ENCODE measurements at regions not wholly inside any gene's neighbourhood (a gene's known extent, or its start where the extent isn't known, plus 50 kb on each side); places are given as distances from the start of the nearest gene placed in this dataset.
A peak's percentile ranks its signal among the peaks of the same experiment; 100 is the strongest.

GRCh38 chr6:119484598-119484997, 135.0 kb upstream of the MAN1A1 start:
- Histone ChIP-seq H3K4me3 (ENCODE audit: control insufficient read depth in 2 of 3, extremely low read depth in 1 of 3, insufficient read depth in 2 of 3, low read depth in 1 of 3, low read length in 3 of 3) (no peak overlapping the region), H4K20me1 (ENCODE audit: control insufficient read depth, extremely low read depth, insufficient read depth, low read length) (no peaks in the 10 kb centered on the region), H2AFZ (ENCODE audit: control insufficient read depth, low read length) (no peak overlapping the region), H3K9me3 (ENCODE audit: control insufficient read depth, low read depth, low read length) (no peaks in the 10 kb centered on the region), H3K4me1 (ENCODE audit: control insufficient read depth, extremely low read depth, insufficient read depth, low read length) (peaks cover 9% of the 10 kb centered on the region), H3K79me2 (ENCODE audit: control insufficient read depth, insufficient read depth, low read length) (no peaks in the 10 kb centered on the region), H3K9me1 (ENCODE audit: control insufficient read depth, extremely low read depth, insufficient read depth, low read length) (no peaks in the 10 kb centered on the region), H3K27ac (ENCODE audit: control insufficient read depth, insufficient read depth, low read length) (no peak overlapping the region), H3K36me3 (ENCODE audit: control insufficient read depth in 2 of 2, extremely low read depth in 1 of 2, insufficient read depth in 2 of 2, low read length in 2 of 2) (no peaks in the 10 kb centered on the region), H3K9ac (ENCODE audit: control insufficient read depth, extremely low read depth, insufficient read depth, low read length) (no peak overlapping the region), H3K4me2 (ENCODE audit: control insufficient read depth, extremely low read depth, insufficient read depth, low read depth, low read length) (peak overlapping the region; percentile 23), H3K27me3 (ENCODE audit: control insufficient read depth, extremely low read depth, insufficient read depth, low read length) (no peaks in the 10 kb centered on the region)
- dilution Hi-C loops (cut with MboI; ENCODE audit: extremely low pct_ligation_motif_present, low sequenced_read_pairs), result no loop called here
- FAIRE-seq (peak; percentile 96), DNase-seq (ENCODE audit: low read depth, low spot score) (peak; percentile 77)
- no peak for TF ChIP-seq CTCF (optimal IDR thresholded peaks at IDR 0.05 in 1 of 3, IDR thresholded peaks at IDR 0.05 in 1 of 3, conservative IDR thresholded peaks at IDR 0.05 in 1 of 3; ENCODE audit: extremely low read depth in 1 of 3, insufficient read depth in 2 of 3, low read length in 3 of 3)
- no peak for TF ChIP-seq EZH2 (IDR thresholded peaks at IDR 0.05; ENCODE audit: low read length)

GRCh38 chr6:119483908-119484307, 134.3 kb upstream of the MAN1A1 start:
- no peak for DNase-seq (ENCODE audit: low read depth, low spot score)
- H3K9me3 ChIP-seq (ENCODE audit: control insufficient read depth, low read depth, low read length), result no peaks in the 10 kb centered on the region
- no peak overlapping the region for H3K4me2 ChIP-seq (ENCODE audit: control insufficient read depth, extremely low read depth, insufficient read depth, low read depth, low read length)
- H3K9me1 ChIP-seq (ENCODE audit: control insufficient read depth, extremely low read depth, insufficient read depth, low read length), result no peaks in the 10 kb centered on the region
- H3K4me1 ChIP-seq (ENCODE audit: control insufficient read depth, extremely low read depth, insufficient read depth, low read length), result peaks cover 9% of the 10 kb centered on the region
- no peaks in the 10 kb centered on the region for H3K36me3 ChIP-seq (ENCODE audit: control insufficient read depth in 2 of 2, extremely low read depth in 1 of 2, insufficient read depth in 2 of 2, low read length in 2 of 2)
- H4K20me1 ChIP-seq (ENCODE audit: control insufficient read depth, extremely low read depth, insufficient read depth, low read length), result no peaks in the 10 kb centered on the region
- no peaks in the 10 kb centered on the region for H3K79me2 ChIP-seq (ENCODE audit: control insufficient read depth, insufficient read depth, low read length)
- TF ChIP-seq EZH2 (IDR thresholded peaks at IDR 0.05; ENCODE audit: low read length), result no peak
- no peak for TF ChIP-seq CTCF (optimal IDR thresholded peaks at IDR 0.05 in 1 of 3, IDR thresholded peaks at IDR 0.05 in 1 of 3, conservative IDR thresholded peaks at IDR 0.05 in 1 of 3; ENCODE audit: extremely low read depth in 1 of 3, insufficient read depth in 2 of 3, low read length in 3 of 3)
- H3K4me3 ChIP-seq (ENCODE audit: control insufficient read depth in 2 of 3, extremely low read depth in 1 of 3, insufficient read depth in 2 of 3, low read depth in 1 of 3, low read length in 3 of 3), result no peak overlapping the region
- H3K27me3 ChIP-seq (ENCODE audit: control insufficient read depth, extremely low read depth, insufficient read depth, low read length), result no peaks in the 10 kb centered on the region
- dilution Hi-C loops (cut with MboI; ENCODE audit: extremely low pct_ligation_motif_present, low sequenced_read_pairs), result no loop called here
- H2AFZ ChIP-seq (ENCODE audit: control insufficient read depth, low read length), result no peak overlapping the region
- FAIRE-seq, result no peak
- H3K9ac ChIP-seq (ENCODE audit: control insufficient read depth, extremely low read depth, insufficient read depth, low read length), result no peak overlapping the region
- H3K27ac ChIP-seq (ENCODE audit: control insufficient read depth, insufficient read depth, low read length), result no peak overlapping the region

All from keratinocyte (primary cell).